HCT116 (cell line): ENCODE measurements at regions not wholly inside any gene's neighbourhood (a gene's known extent, or its start where the extent isn't known, plus 50 kb on each side); places are given as distances from the start of the nearest gene placed in this dataset.

ENCODE experiments used
- ATAC-seq: fragments of 200-7000 bp; cut with Tn5 transposase; 2 replicates; pipeline ENCODE4 v1.9.1; 2020; ENCODE audit warnings: mild to moderate bottlenecking, moderate library complexity
- BruUV-seq: library from RNA; stranded (reverse); fragments of 400-500 nt; replicated peaks from 2 replicates; lab custom pipeline; 2021; lab: Mats Ljungman, UMichigan
- CTCF ChIA-PET: fragments of 300-600 bp; sonication (Branson Sonifier 250); formaldehyde crosslinking; loops from one replicate; lab custom pipeline; 2021; ENCODE audit warnings: antibody characterized with exemption; lab: Charles Lee
- POLR2A ChIA-PET: fragments of 300-600, 350-600 bp; sonication (Branson Sonifier 250); formaldehyde crosslinking; loops from one replicate; lab custom pipeline; 2021; ENCODE audit warnings: antibody characterized with exemption; lab: Charles Lee
- RAD21 ChIA-PET, 2 experiments: fragments of 300-600 bp; sonication (Branson Sonifier 250); formaldehyde crosslinking; loops; one replicate each; lab custom pipeline; 2023; ENCODE audit warnings: low total read pairs in 2 of 2; ENCODE audit not compliant: uncharacterized antibody in 2 of 2, unreplicated experiment in 2 of 2, low non-redundant PET in 1 of 2; lab: Charles Lee
- DNase-seq: peaks from one replicate; pipeline ENCODE4 v3.0.0-alpha.2; 2010; ENCODE audit warnings: low read depth, low spot score
- H2AFZ ChIP-seq: fragments of 200-600 bp; shearing (Covaris generic), sonication (generic); 2 replicates; pipeline ENCODE4 v1.6.1; 2017; ENCODE audit warnings: low read depth, mixed run types, mixed read lengths, antibody characterized with exemption, low read length; ENCODE audit not compliant: poor library complexity, severe bottlenecking
- H3K27ac ChIP-seq: 2 replicates; pipeline ENCODE4 v1.5.1; 2012; ENCODE audit warnings: low read depth, low read length
- H3K27me3 ChIP-seq: fragments of 200-600 bp; sonication (generic); 2 replicates; pipeline ENCODE4 v1.6.1; 2016; ENCODE audit warnings: mixed run types, low read length, mixed read lengths; ENCODE audit not compliant: insufficient read depth
- H3K36me3 ChIP-seq, 2 experiments: fragments of 200-500 bp in 1 of 2; fragments of 200-600 bp in 1 of 2; sonication (Bioruptor generic) in 1 of 2; sonication (generic) in 1 of 2; 2 replicates each; pipeline versions ENCODE4 v1.5.1 to v1.6.1; 2014 to 2016; ENCODE audit warnings: low read length in 2 of 2, inconsistent platforms in 1 of 2, mixed read lengths in 1 of 2, mixed run types in 1 of 2; ENCODE audit not compliant: insufficient read depth in 2 of 2, control insufficient read depth in 1 of 2
- H3K4me1 ChIP-seq, 2 experiments: fragments of 200-600 bp in 1 of 2; sonication (generic) in 1 of 2; 2 replicates each; pipeline versions ENCODE4 v1.5.1 to v1.6.1; 2012 to 2017; ENCODE audit warnings: low read length in 2 of 2, inconsistent platforms in 1 of 2, mild to moderate bottlenecking in 1 of 2, mixed read lengths in 1 of 2, mixed run types in 1 of 2, moderate library complexity in 1 of 2; ENCODE audit not compliant: insufficient read depth in 2 of 2, control insufficient read depth in 1 of 2
- H3K4me2 ChIP-seq: fragments of 200-600 bp; sonication (generic); 2 replicates; pipeline ENCODE4 v1.6.1; 2017; ENCODE audit warnings: mixed run types, low read length, mixed read lengths
- H3K4me3 ChIP-seq, 2 experiments: fragments of 200-600 bp in 1 of 2; sonication (generic) in 1 of 2; replicated peaks in 1 of 2; 2 replicates each; pipeline ENCODE4 v1.5.1; 2011 to 2016; ENCODE audit warnings: low read length in 2 of 2, control low read depth in 1 of 2, low read depth in 1 of 2, mild to moderate bottlenecking in 1 of 2, mixed read lengths in 1 of 2, mixed run types in 1 of 2
- H3K79me2 ChIP-seq: fragments of 200-600 bp; sonication (generic); 2 replicates; pipeline ENCODE4 v1.6.1; 2017; ENCODE audit warnings: mild to moderate bottlenecking, mixed run types, low read length, moderate library complexity, mixed read lengths; ENCODE audit not compliant: insufficient read depth
- H3K9ac ChIP-seq: fragments of 200-600 bp; sonication (generic); 2 replicates; pipeline ENCODE4 v1.6.1; 2016; ENCODE audit warnings: low read length, mixed read lengths
- H3K9me2 ChIP-seq: fragments of 200-600 bp; sonication (generic), shearing (Covaris generic); 2 replicates; pipeline ENCODE4 v1.6.1; 2017; ENCODE audit warnings: mixed run types, mild to moderate bottlenecking, moderate library complexity; ENCODE audit not compliant: insufficient read depth
- H3K9me3 ChIP-seq, 2 experiments: fragments of 200-500 bp in 1 of 2; fragments of 200-600 bp in 1 of 2; sonication (Bioruptor generic) in 1 of 2; sonication (generic) in 1 of 2; 2 replicates each; pipeline ENCODE4 v1.6.1; 2014 to 2017; ENCODE audit warnings: low read length in 2 of 2, mixed read lengths in 2 of 2, inconsistent platforms in 1 of 2, low read depth in 1 of 2, mild to moderate bottlenecking in 1 of 2, mixed run types in 1 of 2, moderate library complexity in 1 of 2; ENCODE audit not compliant: control insufficient read depth in 1 of 2, insufficient read depth in 1 of 2
- H4K20me1 ChIP-seq: fragments of 200-600 bp; sonication (generic), shearing (Covaris generic); 2 replicates; pipeline ENCODE4 v1.6.1; 2017; ENCODE audit warnings: mixed run types, mild to moderate bottlenecking, moderate library complexity; ENCODE audit not compliant: insufficient read depth
- CEBPB ChIP-seq: IDR thresholded peaks from 2 replicates; pipeline ENCODE4 v1.6.1; 2012; ENCODE audit warnings: low read depth
- EGR1 ChIP-seq: IDR thresholded peaks from 2 replicates; pipeline ENCODE4 v1.6.1; 2012; ENCODE audit warnings: low read depth
- POLR2A ChIP-seq: IDR thresholded peaks from 2 replicates; pipeline ENCODE4 v1.7.0; 2011; ENCODE audit warnings: borderline replicate concordance; ENCODE audit not compliant: insufficient read depth, insufficient read length; ENCODE audit errors: extremely low read depth
- REST ChIP-seq: IDR thresholded peaks from 2 replicates; pipeline ENCODE4 v1.6.1; 2012; ENCODE audit warnings: low read depth
- ZBTB33 ChIP-seq: IDR thresholded peaks from 2 replicates; pipeline ENCODE4 v1.6.1; 2011; ENCODE audit warnings: mild to moderate bottlenecking, low read length, moderate library complexity; ENCODE audit not compliant: insufficient replicate concordance; ENCODE audit errors: extremely low read depth
- ZFX ChIP-seq: fragments of 450-650 bp; IDR thresholded peaks from 2 replicates; pipeline ENCODE4 v1.6.1; 2017
- intact Hi-C: fragments of 100-400 bp; cut with micrococcal nuclease; formaldehyde crosslinking; loops from 2 replicates; pipeline ENCODE4 v1.10.0; 2022

DNA sequence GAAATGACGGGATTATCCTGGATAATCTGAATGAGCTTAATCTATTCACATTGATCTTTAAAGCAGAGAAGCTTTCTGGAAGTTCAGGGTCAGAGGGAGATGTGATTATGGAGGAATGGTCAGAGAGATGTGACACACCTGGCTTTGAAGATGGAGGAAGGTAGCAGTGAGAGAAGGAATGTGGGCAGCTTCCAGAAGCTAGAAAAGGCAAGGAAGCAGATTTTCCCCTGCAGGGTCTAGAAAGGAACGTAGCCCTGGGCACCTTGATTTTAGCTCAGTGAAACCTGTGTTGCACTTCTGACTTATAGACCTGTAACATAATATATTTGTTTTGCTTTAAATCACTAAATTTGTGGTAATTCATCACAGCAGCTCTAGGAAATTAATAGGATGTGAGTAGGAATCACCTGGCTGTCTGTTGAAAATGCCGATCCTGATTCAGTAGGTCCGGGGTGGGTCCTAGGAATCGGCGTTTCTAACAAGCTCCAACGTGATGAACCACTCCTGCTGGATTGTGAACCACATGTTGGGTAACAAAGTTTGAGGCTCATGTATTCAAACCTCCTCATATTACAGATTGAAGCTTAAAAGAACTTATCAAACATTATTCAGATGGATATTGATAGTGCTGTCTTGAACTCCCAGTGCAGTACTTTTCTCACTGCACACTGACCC, 157.0 kb downstream of the GJA1 start (continued):
- TF ChIP-seq REST: no peak
- TF ChIP-seq EGR1: no peak

GRCh38 chr6:121593011-121593641, 157.7 kb downstream of the GJA1 start:
- Histone ChIP-seq H4K20me1 (no peaks in the 10 kb centered on the region), H2AFZ (no peak overlapping the region), H3K36me3 (no peaks in the 10 kb centered on the region), H3K4me1 (no peaks in the 10 kb centered on the region), H3K4me3 (no peak overlapping the region), H3K27me3 (no peaks in the 10 kb centered on the region), H3K9me3 (no peaks in the 10 kb centered on the region)
- DNase-seq (no peak), ATAC-seq (no peak)
- BruUV-seq: no TSS peak
- RAD21 ChIA-PET: no interaction called here
- CTCF ChIA-PET: no interaction called here
- POLR2A ChIA-PET: no interaction called here
- no peak for TF ChIP-seq POLR2A
- TF ChIP-seq CEBPB: no peak
- no peak for TF ChIP-seq ZBTB33
- TF ChIP-seq ZFX: no peak
- TF ChIP-seq, all 23 proteins: peak for 0
- Histone ChIP-seq H3K4me2 (no peak overlapping the region), H3K79me2 (no peaks in the 10 kb centered on the region), H3K27ac (no peak overlapping the region), H3K9me2 (no peaks in the 10 kb centered on the region), H3K9ac (no peak overlapping the region)
- intact Hi-C loops: no loop called here
